GM19324 (cell line): ENCODE measurements at regions not wholly inside any gene's neighbourhood (a gene's known extent, or its start where the extent isn't known, plus 50 kb on each side); places are given as distances from the start of the nearest gene placed in this dataset.

ENCODE experiments used
- ATAC-seq: cut with Tn5 transposase; IDR thresholded peaks from one replicate; pipeline ENCODE4 v1.9.1; 2021; ENCODE audit warnings: mild to moderate bottlenecking, moderate library complexity; ENCODE audit not compliant: unreplicated experiment, low FRiP score

DNA sequence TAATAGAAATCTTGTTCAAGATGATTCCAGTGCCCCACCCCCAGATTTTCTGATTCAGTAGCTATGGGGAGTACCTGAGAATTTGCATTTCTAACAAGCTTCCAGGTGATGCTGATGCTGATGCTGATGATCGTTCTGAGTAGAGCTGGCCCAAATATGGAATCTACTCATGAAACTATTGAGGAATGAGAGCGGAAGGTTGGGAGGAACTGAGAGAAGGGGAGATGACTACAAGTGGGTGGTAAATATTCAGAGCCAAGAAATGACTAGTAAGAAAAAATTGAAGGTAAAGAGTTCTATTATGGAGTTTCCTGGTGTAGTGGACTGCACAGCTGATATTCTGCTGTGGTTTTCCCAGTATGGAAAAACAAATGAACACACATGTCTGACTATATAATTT, 235.4 kb upstream of the FN1 start:
- ATAC-seq: no peak

DNA sequence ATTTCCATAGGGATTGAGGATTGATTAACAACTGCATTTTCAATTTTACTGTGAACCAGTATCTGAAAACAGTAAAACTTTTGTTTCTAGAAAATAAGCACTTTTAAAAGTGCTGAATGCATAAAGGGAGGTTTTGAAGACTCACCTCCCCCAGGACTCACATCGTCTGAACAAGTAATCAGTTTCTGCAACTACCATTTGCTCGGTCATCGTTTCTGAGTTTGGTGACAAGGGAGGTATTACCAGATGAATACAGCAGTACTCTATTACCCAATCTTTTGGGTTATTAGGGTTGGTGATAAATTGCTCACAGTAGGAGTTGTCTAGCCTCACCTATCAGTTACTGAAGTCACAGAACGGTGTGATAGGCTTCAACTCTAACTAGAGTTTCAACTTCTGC, 234.5 kb upstream of the FN1 start:
- no peak for ATAC-seq

DNA sequence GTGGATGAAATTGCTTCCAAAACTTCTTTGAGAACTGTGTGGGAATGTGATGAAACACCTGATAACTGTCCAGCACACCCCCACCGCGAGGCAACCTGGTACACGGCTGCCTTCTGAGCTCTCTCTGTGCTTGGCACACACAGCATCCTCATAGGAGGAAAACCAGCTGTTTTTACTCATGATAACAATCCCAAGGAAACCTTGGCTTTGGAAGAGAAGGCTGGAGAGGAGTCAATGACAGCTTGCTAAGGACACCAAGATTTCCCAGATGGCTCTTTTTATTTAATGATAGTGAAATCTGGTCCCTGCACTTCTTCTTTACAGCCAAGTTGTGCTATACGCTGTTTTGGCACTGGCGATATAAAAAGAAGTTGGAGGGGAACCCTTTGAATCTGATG, 232.5 kb upstream of the FN1 start:
- no peak for ATAC-seq

DNA sequence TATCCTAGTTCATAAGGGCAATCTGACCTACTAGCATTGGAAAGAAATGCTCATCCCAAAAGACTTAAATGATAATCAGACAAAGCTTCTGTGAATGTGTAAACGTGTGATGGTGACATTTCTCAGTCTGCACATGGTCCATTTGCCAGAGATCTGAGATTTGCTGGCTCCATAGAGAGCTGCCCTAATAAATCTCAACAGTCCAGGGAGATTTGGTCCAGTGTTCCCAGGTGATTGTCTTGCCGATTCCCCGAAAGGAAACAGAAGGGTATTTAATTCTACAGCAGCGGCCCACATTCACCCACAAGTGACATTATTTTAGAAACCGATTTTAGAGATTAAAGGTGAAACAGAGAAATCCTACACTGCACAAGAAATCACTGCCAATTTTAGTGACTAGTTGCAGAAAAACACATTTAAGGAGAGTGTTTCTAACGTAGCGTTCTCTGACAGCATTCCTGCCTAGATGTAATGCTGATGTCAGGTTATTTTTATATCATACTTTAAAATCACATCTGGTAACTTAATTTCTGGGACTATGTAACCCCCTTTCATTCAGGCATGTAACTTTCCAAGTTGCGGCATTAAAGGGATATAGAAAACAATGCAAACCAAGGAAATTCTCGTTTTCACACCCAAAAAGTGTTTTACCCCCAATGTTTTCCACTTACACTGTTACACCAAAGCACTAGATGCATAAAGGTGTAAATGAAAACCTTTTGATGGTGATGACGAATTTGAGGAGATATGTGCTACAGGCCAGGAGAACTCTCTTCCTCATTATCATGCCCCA, 231.9 kb upstream of the FN1 start:
- no peak for ATAC-seq

- ATAC-seq: peak; percentile 60
Observed at GRCh38 chr2:215664847-215665525, 229.1 kb upstream of the FN1 start.

GRCh38 chr2:215662715-215663114, 226.8 kb upstream of the FN1 start:
- ATAC-seq: no peak

- no peak for ATAC-seq
Observed at GRCh38 chr2:215660687-215661086, 224.8 kb upstream of the FN1 start.

GRCh38 chr2:215659650-215660049, 223.8 kb upstream of the FN1 start:
- ATAC-seq: no peak

DNA sequence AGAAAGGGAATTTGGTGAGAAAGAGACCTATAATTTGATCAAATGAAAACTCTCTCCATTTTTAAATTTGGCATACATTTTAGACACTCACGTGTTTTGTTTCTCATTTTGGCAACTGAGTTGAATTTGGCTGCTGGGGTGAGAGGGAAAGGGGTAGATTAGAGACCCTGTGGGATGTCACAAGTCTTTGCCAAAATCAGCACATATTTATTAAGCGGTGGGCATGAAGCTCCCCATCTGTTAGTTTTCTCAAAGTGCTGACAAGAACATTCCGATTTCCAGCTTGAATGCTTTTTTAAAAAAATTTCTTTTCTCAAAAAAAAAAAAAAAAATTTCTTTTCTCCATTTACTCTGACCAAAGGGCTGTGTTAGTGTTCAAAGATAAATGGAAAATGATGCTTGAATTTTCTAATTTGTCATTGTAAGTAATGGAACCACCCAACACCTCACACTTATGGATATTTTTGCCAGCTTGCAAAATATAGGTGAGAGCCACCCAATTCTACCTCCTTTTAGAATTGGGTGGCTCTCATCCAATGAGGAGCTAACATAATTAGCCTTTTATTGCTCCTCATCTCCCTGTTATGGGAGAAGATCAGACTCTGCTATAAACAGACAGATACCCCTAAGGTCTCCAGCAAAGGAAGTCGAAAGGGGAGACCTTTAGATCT, 222.9 kb upstream of the FN1 start:
- no peak for ATAC-seq

DNA sequence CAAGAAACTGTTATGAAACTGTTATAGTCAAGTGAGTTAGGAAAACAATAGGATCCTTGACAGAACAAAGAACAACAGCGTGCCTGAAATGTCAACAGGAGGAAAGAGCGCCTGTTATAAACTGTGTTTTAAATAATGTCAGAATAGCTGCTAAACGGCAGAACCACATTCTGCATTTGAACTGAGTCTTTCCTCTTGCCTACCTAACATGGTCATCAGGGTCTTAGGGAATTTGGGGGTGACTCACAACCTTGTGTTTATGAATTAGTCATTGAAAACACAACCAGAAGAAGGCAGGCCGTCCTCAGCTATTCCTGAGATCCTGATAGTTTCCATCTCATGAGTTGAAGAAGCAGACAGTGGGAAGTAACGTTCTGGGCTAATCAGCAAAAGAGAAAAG, 222.0 kb upstream of the FN1 start:
- ATAC-seq: no peak

DNA sequence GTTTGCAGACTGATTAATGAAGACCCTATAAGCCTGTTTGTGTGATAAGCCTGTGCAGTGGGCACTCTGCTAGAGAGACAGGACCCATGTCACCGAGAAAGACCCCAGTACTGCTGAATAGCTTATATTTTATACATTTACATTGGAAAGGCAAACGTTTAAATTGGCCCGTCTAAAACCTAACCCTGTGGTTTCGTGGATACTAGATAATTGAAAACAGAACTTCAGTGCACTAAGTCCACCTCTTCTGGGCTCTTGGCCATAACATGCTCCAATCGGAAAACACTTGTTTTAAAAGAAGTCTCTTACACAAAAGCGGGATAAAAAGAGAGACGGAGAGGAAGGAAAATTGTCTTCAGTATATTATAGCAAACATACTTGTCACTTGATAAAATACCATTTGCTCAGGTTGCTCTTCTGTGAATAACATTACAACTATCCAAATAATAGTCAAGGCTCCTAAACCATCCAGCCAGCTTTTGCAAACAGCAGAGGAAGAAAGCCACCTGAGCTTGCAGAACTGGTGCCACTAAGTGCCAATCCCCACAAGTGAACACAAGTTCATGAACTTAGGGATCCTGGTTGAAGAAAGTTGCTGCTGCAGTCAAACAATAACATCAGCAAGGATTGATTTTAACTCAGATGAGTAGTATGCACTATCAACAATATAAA, 218.4 kb upstream of the FN1 start:
- ATAC-seq: no peak

- ATAC-seq: no peak
Observed at GRCh38 chr2:215653344-215654030, 217.6 kb upstream of the FN1 start.

DNA sequence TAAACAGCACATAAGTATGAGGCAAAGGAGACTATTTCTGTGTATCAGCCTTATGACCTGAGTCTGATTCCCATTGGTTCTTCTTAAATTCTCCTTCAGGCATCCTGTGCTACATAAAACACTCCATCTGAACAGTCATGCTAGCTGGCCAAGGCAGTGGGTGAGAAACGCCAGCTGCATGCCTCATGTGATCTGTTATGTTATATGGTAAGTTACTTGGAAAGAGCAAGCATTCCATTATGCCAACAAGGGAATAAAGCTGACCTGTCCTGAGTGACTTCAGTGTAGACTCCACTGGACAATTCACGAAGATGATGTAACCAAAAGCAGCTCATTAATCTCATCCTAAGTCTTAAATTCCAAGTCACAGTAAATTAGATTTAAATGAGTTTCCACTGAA, 216.5 kb upstream of the FN1 start:
- no peak for ATAC-seq

DNA sequence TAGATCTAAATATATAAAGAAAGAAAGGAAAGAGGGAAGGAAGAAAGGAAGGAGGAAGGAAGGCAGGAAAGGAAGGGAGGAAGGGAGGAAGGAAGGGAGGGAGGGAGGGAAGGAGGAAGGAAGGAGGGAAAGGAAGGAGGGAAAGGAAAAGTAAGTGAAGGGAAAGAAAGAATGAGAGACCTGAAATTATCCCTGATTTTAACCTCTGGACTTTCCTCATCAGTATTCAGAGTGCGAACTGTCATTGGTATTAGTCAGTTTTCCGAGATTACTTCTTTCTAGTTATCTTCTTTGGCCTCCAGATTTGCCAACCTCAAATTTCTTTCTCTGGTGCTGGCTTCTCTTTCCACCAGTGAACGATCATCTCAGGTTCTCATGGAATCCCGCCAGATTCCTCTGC, 215.5 kb upstream of the FN1 start:
- ATAC-seq: no peak

GRCh38 chr2:215644233-215644897, 208.5 kb upstream of the FN1 start:
- ATAC-seq: no peak

DNA sequence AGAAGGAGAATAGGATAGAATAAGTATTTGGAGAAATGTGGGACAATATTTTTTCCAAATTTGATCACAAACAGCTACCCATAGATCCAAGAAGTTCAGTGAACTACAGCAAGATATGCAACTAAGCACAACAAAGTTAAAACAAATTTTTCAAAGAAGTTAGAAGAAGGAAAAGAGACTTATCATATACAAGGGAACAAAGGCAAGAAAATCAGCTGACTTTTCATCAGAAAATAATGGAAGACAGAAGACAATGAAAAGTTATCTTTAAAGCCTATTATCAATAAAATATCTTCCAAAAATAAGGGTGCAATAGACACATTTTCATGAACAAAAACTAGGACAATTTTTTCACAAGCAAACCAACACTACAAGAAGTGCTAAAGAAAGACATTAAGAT, 202.8 kb upstream of the FN1 start:
- ATAC-seq: no peak

DNA sequence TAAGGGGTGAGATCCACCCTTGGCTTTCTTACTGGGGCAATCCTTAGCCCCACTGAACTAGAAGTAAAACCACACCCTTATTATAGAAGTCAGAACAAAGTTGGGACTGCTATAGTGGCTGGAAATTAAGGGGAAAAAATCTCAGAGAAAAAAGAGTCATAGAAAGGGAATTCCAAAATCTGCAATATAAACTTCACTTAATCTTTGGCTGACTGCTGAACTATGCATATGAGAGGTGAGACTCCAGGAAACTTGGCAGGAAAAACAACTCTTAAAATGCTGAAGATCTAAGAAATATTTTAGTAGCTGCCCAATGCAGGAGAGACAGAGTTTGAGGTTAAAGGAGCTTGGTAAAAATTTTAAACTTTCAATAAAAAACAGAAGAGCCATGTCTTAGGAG, 201.8 kb upstream of the FN1 start:
- ATAC-seq: no peak

DNA sequence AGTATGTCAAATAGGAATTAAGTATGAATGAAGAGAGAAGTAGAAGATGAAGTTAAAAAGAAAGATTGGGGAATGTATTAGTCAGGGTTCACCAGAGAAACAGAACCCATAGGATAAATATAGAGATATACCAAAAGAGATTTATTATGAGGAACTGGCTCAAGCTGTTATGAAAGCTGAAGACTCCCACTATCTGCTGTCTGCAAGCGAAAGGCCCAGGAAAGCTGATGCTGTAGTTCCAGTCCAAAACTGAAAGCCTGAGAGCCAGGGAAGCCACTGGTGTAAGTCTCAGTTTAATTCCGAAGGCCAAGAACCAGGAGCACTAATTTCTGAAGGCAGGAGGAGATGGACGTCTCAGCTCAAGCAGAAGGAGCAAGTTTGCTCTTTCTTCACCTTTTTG, 200.9 kb upstream of the FN1 start:
- no peak for ATAC-seq

DNA sequence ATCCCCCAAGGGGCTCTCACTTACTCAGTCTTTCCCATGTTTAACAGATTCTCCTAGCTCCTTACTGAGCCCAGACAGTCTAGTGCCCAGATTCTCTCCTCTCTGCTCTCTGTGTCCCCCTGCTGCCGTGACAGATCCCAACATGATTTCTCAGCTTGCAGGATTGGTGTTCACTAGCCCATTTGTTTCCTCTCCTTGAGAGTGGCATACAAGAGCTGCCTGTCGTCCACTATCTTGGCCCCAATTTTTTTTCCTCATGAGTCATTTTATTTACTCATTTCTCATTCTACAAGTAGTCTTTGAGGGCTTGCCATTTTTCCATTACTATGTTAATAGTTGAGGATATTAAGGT, 199.9 kb upstream of the FN1 start:
- ATAC-seq: no peak

DNA sequence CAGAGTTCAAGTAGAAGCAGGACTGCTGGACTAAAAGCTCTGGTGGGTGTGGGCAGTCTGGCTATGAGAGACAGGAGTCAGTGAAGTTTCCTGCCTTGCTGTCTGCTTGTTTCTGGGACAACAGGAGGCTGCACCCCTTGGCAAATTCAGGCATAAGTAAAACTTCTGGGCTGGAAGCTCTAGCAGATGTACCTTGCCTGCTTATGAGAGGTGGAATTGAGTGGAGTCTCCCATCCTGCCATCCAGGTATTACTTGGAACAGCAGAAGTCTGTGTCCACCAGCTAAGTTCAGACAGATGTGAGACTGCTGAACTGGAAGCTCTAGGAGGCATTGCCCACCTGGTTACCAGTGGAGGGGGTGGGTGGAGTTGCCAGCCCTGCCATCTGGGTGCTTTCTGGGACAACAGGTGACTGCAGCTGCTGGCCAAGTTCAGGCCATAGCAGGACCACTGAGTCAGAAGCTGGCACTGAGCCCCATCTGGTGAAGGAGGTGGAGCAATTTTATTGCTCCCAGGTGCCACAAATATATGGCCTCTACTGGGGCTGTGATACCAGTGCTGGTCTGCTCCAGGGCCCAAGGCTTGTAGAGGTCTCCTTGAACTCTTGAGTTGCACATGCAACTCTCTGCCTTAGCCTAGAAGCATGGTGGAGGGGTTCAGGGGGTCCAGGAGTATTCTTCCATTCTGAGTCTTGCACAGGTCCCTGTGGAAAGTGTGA, 199.4 kb upstream of the FN1 start:
- no peak for ATAC-seq
